Thyroid gland (tissue), 4 donors: ENCODE measurements at regions not wholly inside any gene's neighbourhood (a gene's known extent, or its start where the extent isn't known, plus 50 kb on each side); places are given as distances from the start of the nearest gene placed in this dataset.

Source experiments
- CTCF ChIP-seq, 6 experiments: fragments of 200-600 bp in 3 of 6; fragments of 450-650 bp in 3 of 6; sonication (generic) in 3 of 6; IDR thresholded peaks; one replicate each; pipeline ENCODE4 v1.5.1; 2016 to 2019; ENCODE audit warnings: antibody characterized with exemption in 6 of 6, mild to moderate bottlenecking in 2 of 6, inconsistent platforms in 1 of 6, moderate library complexity in 1 of 6
- POLR2A ChIP-seq, 2 donors: fragments of 450-650 bp; IDR thresholded peaks; one replicate each; pipeline ENCODE4 v1.6.1; 2017; ENCODE audit warnings: antibody characterized with exemption in 2 of 2, mild to moderate bottlenecking in 2 of 2, moderate library complexity in 1 of 2

GRCh38 chr13:39971526-39971925 is 316.1 kb downstream of the COG6 start:
- TF ChIP-seq CTCF (IDR thresholded peaks at IDR 0.05) (no peak), POLR2A (IDR thresholded peaks at IDR 0.05) (no peak)
